HG03045 (cell line): ENCODE measurements at regions not wholly inside any gene's neighbourhood (a gene's known extent, or its start where the extent isn't known, plus 50 kb on each side); places are given as distances from the start of the nearest gene placed in this dataset.
"Not testable (repeated sequence)": the region's sequence is repeated elsewhere in the genome, so short reads cannot be mapped to it uniquely, and the experiment has no call there.

Experiments used
- ATAC-seq: cut with Tn5 transposase; IDR thresholded peaks from one replicate; pipeline ENCODE4 v1.9.1; 2021; ENCODE audit warnings: mild to moderate bottlenecking, moderate library complexity; ENCODE audit not compliant: unreplicated experiment

DNA sequence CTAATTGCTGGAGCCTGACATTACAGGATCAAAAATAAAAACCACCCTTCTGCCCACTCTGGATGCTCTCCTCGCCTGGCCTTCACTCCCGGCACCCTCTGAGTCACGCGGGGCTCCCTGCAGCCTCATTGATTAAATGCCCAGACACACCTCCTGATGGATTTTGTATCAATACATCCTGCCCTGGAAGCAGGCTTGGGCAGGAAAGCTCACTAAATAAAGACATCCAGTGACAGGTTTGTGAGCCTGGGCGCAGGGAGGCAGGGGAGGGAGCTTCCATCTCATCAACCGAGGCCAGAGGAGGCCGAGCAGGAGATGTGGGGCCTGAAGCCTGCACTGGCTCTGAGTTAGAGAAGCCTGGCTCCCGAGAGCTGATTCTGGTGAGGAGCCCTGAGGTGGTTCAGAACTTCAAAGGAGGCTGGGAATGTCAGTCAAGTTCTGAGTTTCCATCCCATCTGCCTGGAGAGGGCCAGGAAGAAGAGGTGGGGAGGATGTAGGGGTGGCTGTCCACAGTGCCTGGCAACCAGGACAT, 318.6 kb downstream of the ADGRD1 start:
- ATAC-seq = not testable (repeated sequence)

- ATAC-seq = no peak
Measured at GRCh38 chr12:131273291-131273845, 319.7 kb downstream of the ADGRD1 start.

DNA sequence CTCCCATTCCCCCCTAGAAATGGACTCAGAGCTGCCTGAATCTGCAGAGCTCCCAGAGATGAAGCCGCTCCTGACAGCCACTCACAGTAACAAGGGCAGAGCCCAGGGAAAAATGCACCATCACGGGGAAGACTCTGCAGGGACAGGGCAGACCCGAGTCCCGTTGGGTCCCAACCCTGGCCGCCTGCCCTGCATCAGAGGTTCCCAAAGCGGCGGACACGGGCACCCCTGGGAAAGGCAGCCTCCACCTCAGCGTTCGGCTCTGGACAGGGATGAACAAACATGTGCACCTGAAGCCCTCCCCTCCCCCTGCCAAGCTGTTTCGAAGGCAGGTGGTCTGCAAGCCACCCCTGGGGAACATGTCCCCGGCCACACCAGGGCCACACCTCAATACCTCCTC, 320.4 kb downstream of the ADGRD1 start:
- ATAC-seq = no peak

DNA sequence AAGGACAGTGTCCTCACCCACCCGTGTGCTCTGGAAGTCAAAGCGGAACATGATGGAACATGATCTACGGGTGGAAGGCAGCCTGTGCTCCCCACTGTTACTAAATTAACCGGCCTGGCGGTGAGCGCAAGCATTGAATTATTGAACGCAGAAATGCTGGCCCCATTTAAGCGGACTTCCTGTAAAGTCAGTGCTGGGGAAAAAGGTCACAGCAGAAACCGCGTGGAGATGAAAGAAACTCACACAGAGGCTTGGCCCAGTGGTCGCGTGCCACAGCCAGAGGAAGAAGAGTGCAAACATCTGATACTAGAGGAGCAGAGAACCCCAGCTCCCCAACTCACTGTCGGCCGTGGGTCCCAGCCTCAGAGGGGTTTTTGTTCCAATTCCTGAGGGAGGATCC, 321.2 kb downstream of the ADGRD1 start:
- no peak for ATAC-seq

- ATAC-seq = no peak
Measured at GRCh38 chr12:131275824-131276223, 322.1 kb downstream of the ADGRD1 start.

- no peak for ATAC-seq
Measured at GRCh38 chr12:131276501-131277185, 322.9 kb downstream of the ADGRD1 start.

DNA sequence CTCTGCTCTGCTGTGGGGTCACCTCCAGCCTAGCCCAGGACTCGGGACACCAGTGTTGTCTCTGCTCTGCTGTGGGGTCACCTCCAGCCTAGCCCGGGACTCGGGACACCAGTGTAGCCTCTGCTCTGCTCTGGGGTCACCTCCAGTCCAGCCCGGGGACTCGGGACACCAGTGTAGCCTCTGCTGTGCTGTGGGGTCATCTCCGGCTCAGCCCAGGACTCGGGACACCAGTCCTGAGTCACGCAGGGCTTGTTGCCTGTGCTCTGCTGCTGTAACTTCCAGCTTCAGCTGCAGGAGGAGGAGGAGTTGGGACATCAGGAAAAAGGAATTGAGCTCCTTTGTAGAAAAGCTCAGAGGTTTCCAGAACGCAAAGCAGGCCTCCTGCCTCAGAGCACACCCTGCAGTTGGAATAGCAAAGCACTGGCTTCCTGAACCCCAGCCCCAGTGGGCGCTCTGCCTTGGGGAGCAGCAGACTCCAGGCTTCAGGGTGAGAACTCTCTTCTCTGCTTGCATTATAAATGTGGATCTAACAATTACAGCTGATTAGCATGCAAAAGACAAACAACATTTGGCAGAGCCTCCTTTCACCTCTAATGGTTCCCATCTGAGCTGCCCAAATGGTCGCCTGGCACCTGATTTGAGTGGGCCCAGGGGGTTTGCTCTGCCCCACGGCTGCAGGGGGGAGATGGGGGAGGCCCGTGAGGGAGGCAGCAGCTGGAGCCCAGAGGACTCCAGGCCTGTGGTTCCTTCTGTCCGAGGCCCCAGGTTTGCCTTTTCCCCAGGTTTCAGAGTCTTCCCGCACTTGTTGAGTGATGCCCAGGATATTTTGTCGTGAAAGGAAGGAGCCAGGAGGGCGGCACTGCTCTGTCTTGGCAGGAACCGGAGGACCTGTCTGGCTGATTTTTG, 323.7 kb downstream of the ADGRD1 start:
- ATAC-seq = not testable (repeated sequence)

- not testable (repeated sequence) for ATAC-seq
Measured at GRCh38 chr12:131278451-131279115, 324.9 kb downstream of the ADGRD1 start.

- no peak for ATAC-seq
Measured at GRCh38 chr12:131279281-131279921, 325.7 kb downstream of the ADGRD1 start.

GRCh38 chr12:131280426-131280825, 326.7 kb downstream of the ADGRD1 start:
- no peak for ATAC-seq

GRCh38 chr12:131281016-131281415, 327.3 kb downstream of the ADGRD1 start:
- ATAC-seq = no peak

GRCh38 chr12:131282292-131283080, 328.8 kb downstream of the ADGRD1 start:
- no peak for ATAC-seq

GRCh38 chr12:131283191-131283861, 329.6 kb downstream of the ADGRD1 start:
- no peak for ATAC-seq

DNA sequence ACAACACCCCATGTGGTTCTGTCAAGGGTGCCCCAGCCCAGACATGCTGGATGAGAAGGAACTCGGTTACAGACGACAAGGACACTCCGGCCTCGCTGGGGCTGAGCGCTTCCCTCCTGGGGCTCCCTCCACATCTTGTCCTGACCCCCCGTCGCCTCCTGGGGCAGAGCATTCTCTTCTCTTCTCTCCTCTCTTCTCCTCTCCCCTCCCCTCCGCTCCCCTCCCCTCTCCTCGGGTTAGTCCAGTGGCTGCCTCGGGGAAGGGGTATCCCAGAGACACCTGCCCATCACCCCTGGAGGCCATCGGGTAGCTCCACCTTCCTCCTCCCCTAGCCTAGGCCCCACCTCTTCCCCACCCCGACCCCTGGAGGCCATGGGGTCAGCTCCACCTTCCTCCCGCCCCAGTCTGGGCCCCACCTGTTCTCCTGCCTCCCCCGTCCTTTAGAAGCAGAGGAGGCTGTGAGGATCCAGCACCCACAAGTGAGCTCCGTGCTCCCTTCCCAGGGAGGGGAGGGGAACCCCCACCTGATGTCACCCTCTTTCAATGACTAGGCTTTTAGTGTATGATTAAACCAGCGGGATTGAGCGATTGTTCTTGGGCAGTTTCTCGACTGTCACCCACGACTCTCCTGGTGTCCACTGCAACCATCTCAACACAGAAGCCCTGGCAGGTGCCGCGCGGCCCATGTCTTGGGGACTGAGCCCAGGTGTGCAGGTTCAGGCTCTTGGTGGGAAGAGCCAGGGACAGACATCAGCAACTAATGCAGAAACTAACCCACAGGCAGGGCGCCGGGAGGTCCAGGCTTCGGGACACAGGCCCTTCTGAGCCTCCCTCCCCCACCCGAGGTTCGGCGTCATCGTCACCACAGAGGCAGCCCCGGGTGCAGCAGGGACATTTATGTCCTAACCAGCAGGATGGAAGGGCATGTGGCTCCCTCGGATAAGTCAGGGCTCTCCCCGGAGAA, 330.4 kb downstream of the ADGRD1 start:
- not testable (repeated sequence) for ATAC-seq

- ATAC-seq = not testable (repeated sequence)
Measured at GRCh38 chr12:131284954-131285904, 331.5 kb downstream of the ADGRD1 start.

- ATAC-seq = not testable (repeated sequence)
Measured at GRCh38 chr12:131285905-131286295, 332.2 kb downstream of the ADGRD1 start.

DNA sequence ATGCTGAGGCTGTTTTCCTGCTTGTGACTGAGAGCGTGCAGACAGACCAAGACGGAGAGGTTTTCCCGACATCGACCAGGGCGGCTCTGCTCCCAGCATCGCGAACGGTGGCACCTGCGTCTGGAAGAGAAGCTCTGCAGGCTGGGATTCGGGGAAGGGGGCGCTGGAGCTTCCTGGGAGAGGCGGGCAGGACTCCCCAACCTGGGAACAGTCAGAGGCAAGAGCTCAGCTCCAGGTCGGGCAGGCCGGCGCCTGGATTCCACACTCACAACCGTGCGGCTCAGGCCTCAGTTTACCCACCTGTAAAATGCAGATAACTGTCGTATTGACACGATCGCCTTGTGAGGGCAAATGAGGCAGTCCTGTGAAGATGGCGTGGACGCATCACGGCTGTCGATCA, 332.6 kb downstream of the ADGRD1 start:
- ATAC-seq = not testable (repeated sequence)
